ENCODE measurements at regions not wholly inside any gene's neighbourhood (a gene's known extent, or its start where the extent isn't known, plus 50 kb on each side); places are given as distances from the start of the nearest gene placed in this dataset.

GRCh38 chr2:46835520-46835919 is 80.1 kb downstream of the MCFD2 start:
- no peak for DNase-seq (ENCODE audit: low read depth)
- no peak overlapping the region for H3K4me3 ChIP-seq (ENCODE audit: low read depth, low read length)
- in situ Hi-C loops (cut with HindIII; ENCODE audit: low sequenced_read_pairs) = no loop called here
- TF ChIP-seq CTCF (IDR thresholded peaks at IDR 0.05; ENCODE audit: low read depth, low read length, missing control alignments) = no peak

GRCh38 chr2:46832543-46832942 is 83.1 kb downstream of the MCFD2 start:
- no peak overlapping the region for H3K4me3 ChIP-seq (ENCODE audit: low read depth, low read length)
- no peak for DNase-seq (ENCODE audit: low read depth)
- no peak for TF ChIP-seq CTCF (IDR thresholded peaks at IDR 0.05; ENCODE audit: low read depth, low read length, missing control alignments)
- in situ Hi-C loops (cut with HindIII; ENCODE audit: low sequenced_read_pairs) = no loop called here

GRCh38 chr2:46831869-46832265 is 83.7 kb downstream of the MCFD2 start:
- in situ Hi-C loops (cut with HindIII; ENCODE audit: low sequenced_read_pairs) = no loop called here
- DNase-seq (ENCODE audit: low read depth) = no peak
- no peak overlapping the region for H3K4me3 ChIP-seq (ENCODE audit: low read depth, low read length)
- TF ChIP-seq CTCF (IDR thresholded peaks at IDR 0.05; ENCODE audit: low read depth, low read length, missing control alignments) = no peak

- no peak for TF ChIP-seq CTCF (IDR thresholded peaks at IDR 0.05; ENCODE audit: low read depth, low read length, missing control alignments)
- in situ Hi-C loops (cut with HindIII; ENCODE audit: low sequenced_read_pairs) = no loop called here
- no peak for DNase-seq (ENCODE audit: low read depth)
- no peak overlapping the region for H3K4me3 ChIP-seq (ENCODE audit: low read depth, low read length)
These were observed 84.3 kb downstream of the MCFD2 start for GRCh38 chr2:46831051-46831868.

- TF ChIP-seq CTCF (IDR thresholded peaks at IDR 0.05; ENCODE audit: low read depth, low read length, missing control alignments) = no peak
- in situ Hi-C loops (cut with HindIII; ENCODE audit: low sequenced_read_pairs) = loop anchor here (5.0 kb wide), 1 partner anchor 67 kb away; no protein-coding TSS in a partner anchor
- no peak for DNase-seq (ENCODE audit: low read depth)
These were observed 86.2 kb downstream of the MCFD2 start for GRCh38 chr2:46829231-46829995.

GRCh38 chr2:46828491-46829230 is 86.9 kb downstream of the MCFD2 start:
- no peak for DNase-seq (ENCODE audit: low read depth)
- in situ Hi-C loops (cut with HindIII; ENCODE audit: low sequenced_read_pairs) = loop anchor here (5.0 kb wide), 1 partner anchor 66 kb away; no protein-coding TSS in a partner anchor
- TF ChIP-seq CTCF (IDR thresholded peaks at IDR 0.05; ENCODE audit: low read depth, low read length, missing control alignments) = no peak
- no peak overlapping the region for H3K4me3 ChIP-seq (ENCODE audit: low read depth, low read length)

More at GRCh38 chr2:46829231-46829995, 86.2 kb downstream of the MCFD2 start:
- H3K4me3 ChIP-seq (ENCODE audit: low read depth, low read length) = no peak overlapping the region
